ENCODE measurements at regions not wholly inside any gene's neighbourhood (a gene's known extent, or its start where the extent isn't known, plus 50 kb on each side); places are given as distances from the start of the nearest gene placed in this dataset.

DNA sequence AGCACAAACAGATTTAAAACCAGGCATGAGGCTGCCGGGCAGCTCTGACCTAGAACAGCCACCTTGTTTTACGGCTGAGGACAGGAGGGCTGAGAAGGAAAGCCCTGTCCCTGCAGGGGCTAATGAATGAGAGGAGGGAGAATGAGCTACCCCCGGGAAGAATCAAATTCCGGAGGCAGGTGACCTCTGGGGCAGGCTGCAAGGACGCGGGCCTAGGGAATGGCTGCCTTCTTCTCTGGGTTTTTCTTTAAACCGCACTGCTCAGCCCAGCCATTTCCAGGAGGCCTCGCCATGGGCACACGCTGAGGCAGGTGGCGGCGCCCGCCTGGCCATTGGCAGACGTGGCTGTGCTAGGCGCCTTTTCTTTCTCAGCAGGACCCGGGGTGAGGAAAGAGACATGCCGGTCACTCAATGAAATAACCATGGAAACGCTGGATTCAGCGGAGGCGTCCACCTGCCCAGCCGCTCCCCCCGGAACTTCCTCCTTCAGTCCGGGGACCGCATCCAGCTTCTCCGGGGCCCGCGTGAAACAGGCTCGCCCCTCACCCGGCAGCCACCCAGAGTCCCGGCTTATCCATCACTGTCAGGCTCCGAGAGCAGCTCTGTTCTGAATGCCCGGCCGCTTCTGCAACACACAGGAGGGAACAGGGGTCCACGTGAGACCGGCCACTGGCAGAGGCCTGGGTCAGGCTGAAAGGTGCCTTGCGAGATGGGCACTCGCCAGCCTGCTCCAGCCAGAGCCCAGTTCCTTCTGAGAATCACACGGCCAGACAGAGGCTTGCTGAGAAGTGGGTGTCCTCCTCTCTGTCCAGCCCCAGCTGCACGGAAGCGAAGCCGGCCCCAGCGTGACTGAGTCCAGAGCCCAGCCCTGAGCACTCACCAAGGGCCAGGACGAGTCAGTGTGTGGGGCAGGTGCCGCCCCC is 82.1 kb downstream of the PDGFA start:
- H3K27ac ChIP-seq (ENCODE audit: low read depth, low read length), result no peak overlapping the region
- H3K27me3 ChIP-seq (ENCODE audit: insufficient read depth, low read length), result no peaks in the 10 kb centered on the region
- H3K4me1 ChIP-seq (ENCODE audit: control insufficient read depth, insufficient read depth, low read length, unreplicated experiment), result no peaks in the 10 kb centered on the region
- no peak overlapping the region for H2AFZ ChIP-seq (ENCODE audit: low read length, unreplicated experiment)
- no peaks in the 10 kb centered on the region for H3K36me3 ChIP-seq (ENCODE audit: insufficient read depth, low read length)
- no peaks in the 10 kb centered on the region for H3K79me2 ChIP-seq (ENCODE audit: control insufficient read depth, insufficient read depth, low read length, unreplicated experiment)
- no peak overlapping the region for H3K4me3 ChIP-seq (ENCODE audit: low read depth, low read length)

DNA sequence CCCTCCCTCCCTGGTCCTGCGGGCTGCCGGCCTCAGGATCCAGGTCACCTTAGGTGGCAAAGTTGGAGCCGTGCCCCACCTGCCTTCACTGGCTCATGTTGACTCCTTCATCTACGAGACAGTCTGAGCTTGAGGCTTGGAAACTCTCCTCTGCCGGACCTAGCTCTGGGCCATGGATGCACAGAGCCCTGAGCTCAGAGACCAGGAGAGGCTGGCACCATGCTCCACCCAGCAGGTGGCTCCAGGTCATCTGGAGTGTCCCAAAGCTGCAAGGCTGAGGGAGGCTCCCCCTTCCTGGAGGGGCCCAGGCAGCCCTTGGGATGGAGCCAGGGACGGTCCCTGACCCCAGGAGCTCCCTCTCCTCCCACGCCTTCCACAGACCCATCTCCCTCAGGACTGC is 81.3 kb downstream of the PDGFA start:
- no peaks in the 10 kb centered on the region for H3K27me3 ChIP-seq (ENCODE audit: insufficient read depth, low read length)
- no peaks in the 10 kb centered on the region for H3K79me2 ChIP-seq (ENCODE audit: control insufficient read depth, insufficient read depth, low read length, unreplicated experiment)
- H3K4me1 ChIP-seq (ENCODE audit: control insufficient read depth, insufficient read depth, low read length, unreplicated experiment), result no peaks in the 10 kb centered on the region
- no peak overlapping the region for H3K27ac ChIP-seq (ENCODE audit: low read depth, low read length)
- no peak overlapping the region for H3K4me3 ChIP-seq (ENCODE audit: low read depth, low read length)
- no peak overlapping the region for H2AFZ ChIP-seq (ENCODE audit: low read length, unreplicated experiment)
- no peaks in the 10 kb centered on the region for H3K36me3 ChIP-seq (ENCODE audit: insufficient read depth, low read length)

DNA sequence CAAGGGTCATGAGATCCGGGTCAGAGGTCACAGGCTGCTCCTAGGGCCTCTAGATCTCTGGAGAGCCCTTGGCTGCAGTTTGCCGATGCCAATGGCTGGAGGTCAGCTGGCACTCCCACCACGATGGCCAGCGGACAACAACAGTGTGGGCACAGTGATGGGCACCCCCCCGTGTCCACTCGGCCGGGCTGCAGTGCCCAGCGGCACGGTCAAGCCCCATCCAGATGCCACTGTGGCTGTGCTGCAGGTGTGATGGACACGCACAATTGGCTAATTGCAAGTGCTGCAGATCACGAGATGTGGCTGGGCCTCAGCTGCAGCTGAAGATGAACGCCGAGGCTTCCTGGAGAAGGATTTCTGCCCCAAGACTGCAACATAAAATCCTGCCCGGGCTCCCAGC is 80.7 kb downstream of the PDGFA start:
- no peaks in the 10 kb centered on the region for H3K79me2 ChIP-seq (ENCODE audit: control insufficient read depth, insufficient read depth, low read length, unreplicated experiment)
- no peak overlapping the region for H3K4me3 ChIP-seq (ENCODE audit: low read depth, low read length)
- no peak overlapping the region for H2AFZ ChIP-seq (ENCODE audit: low read length, unreplicated experiment)
- H3K4me1 ChIP-seq (ENCODE audit: control insufficient read depth, insufficient read depth, low read length, unreplicated experiment), result no peaks in the 10 kb centered on the region
- no peaks in the 10 kb centered on the region for H3K27me3 ChIP-seq (ENCODE audit: insufficient read depth, low read length)
- no peaks in the 10 kb centered on the region for H3K36me3 ChIP-seq (ENCODE audit: insufficient read depth, low read length)
- no peak overlapping the region for H3K27ac ChIP-seq (ENCODE audit: low read depth, low read length)

DNA sequence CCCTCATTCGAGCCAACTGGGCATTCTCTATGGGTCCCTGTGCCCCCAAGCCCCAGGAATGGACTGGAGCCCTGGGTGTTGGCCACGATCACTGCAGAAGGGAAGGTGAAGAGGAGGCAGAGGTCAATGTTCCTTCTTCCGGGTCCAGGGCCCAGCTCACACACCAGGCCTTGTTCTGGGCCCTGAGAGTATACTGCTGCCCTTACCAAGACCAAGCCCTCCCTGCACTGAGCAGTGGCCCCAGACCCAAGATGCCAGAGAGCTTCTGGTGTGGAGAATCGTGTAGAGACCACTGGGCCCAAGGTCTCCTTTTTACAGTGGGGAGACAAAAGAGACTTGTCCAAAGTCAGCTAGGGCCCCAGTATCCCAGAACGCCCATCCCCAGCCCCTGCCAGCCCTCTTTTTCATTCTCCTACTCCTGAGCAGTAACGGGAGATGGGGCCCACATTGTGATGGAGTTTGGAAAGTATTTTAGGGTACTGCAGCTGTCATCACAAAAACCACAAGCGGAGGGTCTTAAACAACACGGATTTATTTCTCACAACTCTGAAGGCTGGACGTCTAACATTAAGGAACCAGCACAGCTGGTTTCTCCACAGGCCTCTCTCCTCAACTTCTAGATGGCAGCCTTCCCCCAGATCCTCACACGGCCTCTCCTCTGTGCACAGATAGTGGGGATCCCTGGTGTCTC is 79.4 kb downstream of the PDGFA start:
- H3K4me3 ChIP-seq (ENCODE audit: low read depth, low read length), result no peak overlapping the region
- H3K27ac ChIP-seq (ENCODE audit: low read depth, low read length), result no peak overlapping the region
- H3K79me2 ChIP-seq (ENCODE audit: control insufficient read depth, insufficient read depth, low read length, unreplicated experiment), result no peaks in the 10 kb centered on the region
- no peaks in the 10 kb centered on the region for H3K36me3 ChIP-seq (ENCODE audit: insufficient read depth, low read length)
- no peaks in the 10 kb centered on the region for H3K27me3 ChIP-seq (ENCODE audit: insufficient read depth, low read length)
- H3K4me1 ChIP-seq (ENCODE audit: control insufficient read depth, insufficient read depth, low read length, unreplicated experiment), result no peaks in the 10 kb centered on the region
- no peak overlapping the region for H2AFZ ChIP-seq (ENCODE audit: low read length, unreplicated experiment)

DNA sequence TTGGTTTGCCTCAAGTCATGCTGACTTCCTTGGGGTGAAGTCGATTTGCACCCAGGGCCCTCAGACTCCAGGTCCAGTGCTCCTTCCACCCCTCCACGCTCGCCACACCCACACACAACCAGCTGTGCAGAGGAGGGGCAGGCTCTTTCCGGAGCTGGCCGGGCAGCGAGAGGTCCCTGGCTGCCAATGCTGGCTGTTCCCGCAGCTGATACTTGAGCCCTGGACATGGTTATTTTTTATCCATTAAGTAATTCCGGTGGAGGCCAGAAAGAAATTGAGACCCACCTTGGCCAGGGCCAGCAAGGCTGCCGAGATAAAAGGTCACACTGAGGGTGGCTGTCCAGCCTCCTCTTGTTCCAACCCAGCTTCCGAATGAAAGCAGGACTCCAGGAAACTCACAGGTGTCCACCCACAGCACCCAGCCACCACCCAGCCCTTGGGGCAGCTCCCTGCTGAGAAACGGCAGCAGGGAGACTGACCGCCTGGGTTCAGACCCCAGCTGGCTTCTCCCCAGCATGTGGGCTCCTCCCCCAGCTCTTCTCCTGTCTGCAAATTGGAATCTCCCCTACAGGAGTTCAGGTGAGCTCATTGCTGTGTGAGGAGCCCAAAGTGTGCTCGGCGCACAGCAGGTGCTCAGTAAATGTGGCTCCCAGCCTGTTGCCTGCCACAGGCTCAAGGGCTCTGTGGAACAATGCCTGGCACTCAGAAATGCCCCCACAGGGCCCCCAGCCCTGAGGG is 77.8 kb downstream of the PDGFA start:
- H3K36me3 ChIP-seq (ENCODE audit: insufficient read depth, low read length), result no peaks in the 10 kb centered on the region
- no peak overlapping the region for H3K4me3 ChIP-seq (ENCODE audit: low read depth, low read length)
- no peaks in the 10 kb centered on the region for H3K4me1 ChIP-seq (ENCODE audit: control insufficient read depth, insufficient read depth, low read length, unreplicated experiment)

DNA sequence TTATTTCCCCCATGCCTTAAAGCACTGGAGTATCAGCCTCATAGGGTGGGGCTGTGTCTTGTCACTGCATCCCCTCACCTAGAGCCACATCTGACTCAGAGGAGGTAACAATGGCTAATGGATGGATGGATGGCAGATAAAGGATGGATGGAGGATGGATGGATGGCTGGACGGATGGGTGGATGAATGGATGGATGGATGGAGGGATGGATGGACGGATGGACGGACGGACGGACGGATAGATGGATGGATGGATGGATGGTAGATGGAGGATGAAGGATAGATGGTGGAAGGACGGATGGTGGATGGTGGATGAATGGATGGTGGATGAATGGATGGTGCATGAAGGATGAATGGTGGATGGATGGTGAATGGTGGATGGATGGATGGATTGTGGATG is 77.2 kb downstream of the PDGFA start:
- Histone ChIP-seq H3K27ac (ENCODE audit: low read depth, low read length) (no peak overlapping the region), H3K27me3 (ENCODE audit: insufficient read depth, low read length) (no peaks in the 10 kb centered on the region), H2AFZ (ENCODE audit: low read length, unreplicated experiment) (no peak overlapping the region), H3K36me3 (ENCODE audit: insufficient read depth, low read length) (no peaks in the 10 kb centered on the region), H3K4me3 (ENCODE audit: low read depth, low read length) (no peak overlapping the region), H3K79me2 (ENCODE audit: control insufficient read depth, insufficient read depth, low read length, unreplicated experiment) (no peaks in the 10 kb centered on the region), H3K4me1 (ENCODE audit: control insufficient read depth, insufficient read depth, low read length, unreplicated experiment) (no peaks in the 10 kb centered on the region)

More for the DNA sequence above, 77.8 kb downstream of the PDGFA start:
- no peak overlapping the region for H3K27ac ChIP-seq (ENCODE audit: low read depth, low read length)
- no peaks in the 10 kb centered on the region for H3K79me2 ChIP-seq (ENCODE audit: control insufficient read depth, insufficient read depth, low read length, unreplicated experiment)
- no peaks in the 10 kb centered on the region for H3K27me3 ChIP-seq (ENCODE audit: insufficient read depth, low read length)
- no peak overlapping the region for H2AFZ ChIP-seq (ENCODE audit: low read length, unreplicated experiment)

DNA sequence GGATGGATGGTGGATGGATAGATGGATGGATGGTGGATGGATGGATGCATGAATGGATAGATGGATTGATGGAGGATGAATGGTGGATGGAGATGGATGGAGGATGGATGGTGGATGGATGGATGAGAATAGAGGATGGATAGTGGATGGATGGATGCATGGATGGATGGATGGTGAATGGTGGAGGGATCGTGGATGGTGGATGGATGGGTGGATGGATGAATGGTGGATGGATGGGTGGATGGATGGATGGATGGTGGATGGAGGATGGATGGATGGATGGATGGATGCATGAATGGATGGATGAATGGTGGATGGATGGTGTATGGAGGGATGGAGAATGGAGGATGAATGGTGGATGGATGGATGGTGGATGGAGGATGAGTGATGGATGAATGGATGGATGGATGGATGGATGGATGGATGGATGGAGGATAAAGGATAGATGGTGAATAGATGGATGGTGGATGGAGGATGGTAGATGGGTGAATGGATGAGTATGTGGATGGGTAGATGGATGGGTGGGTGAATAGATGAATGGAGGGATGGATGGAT is 76.3 kb downstream of the PDGFA start:
- H2AFZ ChIP-seq (ENCODE audit: low read length, unreplicated experiment), result no peak overlapping the region
- H3K27me3 ChIP-seq (ENCODE audit: insufficient read depth, low read length), result no peaks in the 10 kb centered on the region
- H3K36me3 ChIP-seq (ENCODE audit: insufficient read depth, low read length), result no peaks in the 10 kb centered on the region
- H3K4me1 ChIP-seq (ENCODE audit: control insufficient read depth, insufficient read depth, low read length, unreplicated experiment), result no peaks in the 10 kb centered on the region
- no peak overlapping the region for H3K27ac ChIP-seq (ENCODE audit: low read depth, low read length)
- H3K4me3 ChIP-seq (ENCODE audit: low read depth, low read length), result no peak overlapping the region
- H3K79me2 ChIP-seq (ENCODE audit: control insufficient read depth, insufficient read depth, low read length, unreplicated experiment), result no peaks in the 10 kb centered on the region

DNA sequence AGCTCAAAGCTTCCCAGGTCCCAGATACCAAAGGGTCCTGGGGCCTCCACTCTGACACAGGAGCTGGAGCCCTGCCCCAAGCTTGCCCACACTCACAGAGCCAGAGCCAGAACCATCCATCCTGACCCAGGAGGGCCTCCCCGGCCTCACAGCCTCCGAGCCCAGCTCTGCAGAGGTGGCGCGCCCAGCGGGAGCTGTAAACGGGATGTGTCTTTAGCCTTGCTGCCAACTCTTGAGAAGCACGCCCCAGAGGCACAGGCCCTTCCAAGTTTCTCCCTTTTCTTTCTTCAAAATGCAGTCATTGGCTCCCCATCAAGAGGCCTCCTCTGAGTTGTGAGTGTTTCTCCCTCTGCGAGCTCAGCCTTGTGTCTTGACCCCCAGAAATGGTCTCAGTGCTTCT is 75.0 kb downstream of the PDGFA start:
- H3K27me3 ChIP-seq (ENCODE audit: insufficient read depth, low read length), result no peaks in the 10 kb centered on the region
- no peak overlapping the region for H3K4me3 ChIP-seq (ENCODE audit: low read depth, low read length)
- no peaks in the 10 kb centered on the region for H3K79me2 ChIP-seq (ENCODE audit: control insufficient read depth, insufficient read depth, low read length, unreplicated experiment)
- H3K36me3 ChIP-seq (ENCODE audit: insufficient read depth, low read length), result no peaks in the 10 kb centered on the region
- no peak overlapping the region for H2AFZ ChIP-seq (ENCODE audit: low read length, unreplicated experiment)
- no peaks in the 10 kb centered on the region for H3K4me1 ChIP-seq (ENCODE audit: control insufficient read depth, insufficient read depth, low read length, unreplicated experiment)
- no peak overlapping the region for H3K27ac ChIP-seq (ENCODE audit: low read depth, low read length)

DNA sequence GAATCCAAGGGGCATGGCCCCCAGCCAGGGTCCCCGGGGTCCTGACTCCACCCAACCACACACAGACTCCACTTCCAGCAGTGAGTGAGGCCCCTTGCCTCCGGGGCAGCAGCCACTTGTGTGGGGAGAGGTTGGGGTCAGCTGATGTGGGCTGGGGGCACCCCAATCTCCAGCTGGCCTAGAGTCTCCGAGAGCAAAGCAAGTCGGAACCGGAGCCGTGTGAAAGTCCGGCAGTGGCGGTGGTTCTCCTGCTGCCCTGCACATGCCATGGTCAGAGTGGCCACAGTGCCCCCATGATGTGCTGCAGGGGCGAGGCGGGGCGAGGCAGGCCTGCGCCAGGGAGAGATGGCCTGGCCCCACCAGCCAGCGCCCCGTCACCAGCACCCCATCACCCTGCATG is 74.6 kb downstream of the PDGFA start:
- Histone ChIP-seq H3K27ac (ENCODE audit: low read depth, low read length) (no peak overlapping the region), H3K4me1 (ENCODE audit: control insufficient read depth, insufficient read depth, low read length, unreplicated experiment) (no peaks in the 10 kb centered on the region), H2AFZ (ENCODE audit: low read length, unreplicated experiment) (no peak overlapping the region), H3K27me3 (ENCODE audit: insufficient read depth, low read length) (no peaks in the 10 kb centered on the region), H3K4me3 (ENCODE audit: low read depth, low read length) (no peak overlapping the region), H3K36me3 (ENCODE audit: insufficient read depth, low read length) (no peaks in the 10 kb centered on the region), H3K79me2 (ENCODE audit: control insufficient read depth, insufficient read depth, low read length, unreplicated experiment) (no peaks in the 10 kb centered on the region)

DNA sequence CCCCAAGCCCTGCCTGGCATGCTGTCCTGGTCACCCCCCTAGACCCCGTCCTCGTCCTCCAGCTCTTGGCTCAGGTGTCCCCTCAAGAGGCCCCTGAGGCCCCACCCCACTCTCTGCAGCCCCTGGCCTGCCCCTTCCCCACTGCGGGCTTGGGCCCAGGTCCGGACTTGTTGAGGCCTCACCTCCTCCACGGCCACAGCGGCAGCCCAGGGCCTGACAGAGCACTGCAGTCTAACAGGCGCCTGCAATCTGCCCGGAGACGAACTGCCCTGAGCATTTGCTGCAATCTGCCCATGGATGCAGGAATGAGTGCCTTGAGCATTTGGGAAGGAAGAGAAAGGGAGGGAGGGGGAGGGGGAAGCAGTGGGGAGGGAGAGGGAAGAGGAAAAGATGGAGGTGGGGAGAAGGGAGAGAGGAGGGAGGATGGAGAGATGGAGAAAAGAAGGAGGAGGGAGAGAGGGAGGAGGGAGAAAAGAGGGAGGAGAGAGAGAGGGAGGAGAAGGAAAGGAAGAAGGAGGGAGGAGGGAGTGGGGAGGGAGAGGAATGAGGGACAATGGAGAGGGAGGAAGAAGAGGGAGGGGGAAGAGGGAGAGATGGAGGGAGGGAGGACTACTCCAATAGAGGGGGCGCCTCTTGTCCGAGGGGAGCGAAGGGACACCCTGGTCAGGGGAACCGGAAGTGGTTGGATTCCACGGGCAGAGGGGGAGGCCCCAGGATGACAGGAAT is 73.9 kb downstream of the PDGFA start:
- H3K27ac ChIP-seq (ENCODE audit: low read depth, low read length), result no peak overlapping the region
- no peak overlapping the region for H2AFZ ChIP-seq (ENCODE audit: low read length, unreplicated experiment)
- no peaks in the 10 kb centered on the region for H3K4me1 ChIP-seq (ENCODE audit: control insufficient read depth, insufficient read depth, low read length, unreplicated experiment)
- no peaks in the 10 kb centered on the region for H3K79me2 ChIP-seq (ENCODE audit: control insufficient read depth, insufficient read depth, low read length, unreplicated experiment)
- no peaks in the 10 kb centered on the region for H3K27me3 ChIP-seq (ENCODE audit: insufficient read depth, low read length)
- no peaks in the 10 kb centered on the region for H3K36me3 ChIP-seq (ENCODE audit: insufficient read depth, low read length)
- no peak overlapping the region for H3K4me3 ChIP-seq (ENCODE audit: low read depth, low read length)
